HepG2 (cell line): ENCODE measurements at regions not wholly inside any gene's neighbourhood (a gene's known extent, or its start where the extent isn't known, plus 50 kb on each side); places are given as distances from the start of the nearest gene placed in this dataset.

Source experiments
- ATAC-seq: fragments of 200-7000 bp; cut with Tn5 transposase; 3 replicates; pipeline ENCODE4 v1.9.1; 2020; ENCODE audit warnings: mild to moderate bottlenecking, moderate library complexity
- BruUV-seq: library from RNA; stranded (reverse); fragments of 400-500 nt; replicated peaks from 2 replicates; lab custom pipeline; 2021; lab: Mats Ljungman, UMichigan
- CTCF ChIA-PET: fragments of 300-600 bp; formaldehyde crosslinking; extraction: SDS; loops from one replicate; lab custom pipeline; 2021; ENCODE audit warnings: low total read pairs, inconsistent platforms, low intra/inter-chr PET ratio; lab: Yijun Ruan, JAX
- POLR2A ChIA-PET: fragments of 350-600 bp; sonication (Branson Sonifier 250); formaldehyde crosslinking; loops from one replicate; lab custom pipeline; 2020; ENCODE audit warnings: antibody characterized with exemption, inconsistent platforms; lab: Yijun Ruan, JAX
- DNase-seq: peaks from one replicate; pipeline ENCODE4 v3.0.0-alpha.2; 2015; ENCODE audit warnings: low spot score
- FAIRE-seq: peaks from 3 replicates; lab custom pipeline; 2011; peaks lifted over from hg19 to GRCh38; lab: Jason Lieb, UNC
- H2AFZ ChIP-seq: one replicate; pipeline ENCODE4 v1.6.1; 2011; ENCODE audit warnings: low read length, inconsistent platforms
- H3K27ac ChIP-seq: fragments of 300-600 bp; 3 replicates; pipeline ENCODE4 v1.8.0; 2011; ENCODE audit warnings: mixed run types, mild to moderate bottlenecking, mixed read lengths, low read length, inconsistent platforms; ENCODE audit not compliant: insufficient read depth; ENCODE audit errors: extremely low read length
- H3K27me3 ChIP-seq, 2 experiments: fragments of 200-600 bp in 1 of 2; 2 replicates in 1 of 2; 3 replicates in 1 of 2; pipeline versions ENCODE4 v1.6.0 to v1.8.0; 2011; ENCODE audit warnings: low read length in 2 of 2, mild to moderate bottlenecking in 2 of 2, moderate library complexity in 2 of 2, inconsistent platforms in 1 of 2; ENCODE audit not compliant: insufficient read depth in 2 of 2, control insufficient read depth in 1 of 2
- H3K36me3 ChIP-seq, 2 experiments: fragments of 200-600 bp in 1 of 2; replicated peaks in 1 of 2; 2 replicates in 1 of 2; 3 replicates in 1 of 2; pipeline versions ENCODE4 v1.5.1 to v1.8.0; 2011; ENCODE audit warnings: low read length in 2 of 2, inconsistent platforms in 1 of 2; ENCODE audit not compliant: insufficient read depth in 2 of 2, control insufficient read depth in 1 of 2
- H3K4me1 ChIP-seq: 2 replicates; pipeline ENCODE4 v1.5.1; 2012; ENCODE audit warnings: low read length, inconsistent platforms; ENCODE audit not compliant: insufficient read depth
- H3K4me2 ChIP-seq: 2 replicates; pipeline ENCODE4 v1.6.0; 2011; ENCODE audit warnings: low read depth, low read length, inconsistent platforms
- H3K4me3 ChIP-seq, 3 experiments: fragments of 200-600 bp in 1 of 3; sonication (generic), shearing (Covaris generic) in 1 of 3; replicated peaks in 1 of 3; 2 replicates each; pipeline ENCODE4 v1.5.1; 2011 to 2016; ENCODE audit warnings: low read length in 3 of 3, inconsistent platforms in 2 of 3, low read depth in 2 of 3, mild to moderate bottlenecking in 2 of 3, control low read depth in 1 of 3, mixed read lengths in 1 of 3; ENCODE audit not compliant: insufficient read depth in 1 of 3
- H3K79me2 ChIP-seq: one replicate; pipeline ENCODE4 v1.6.1; 2011; ENCODE audit warnings: low read length, inconsistent platforms; ENCODE audit not compliant: insufficient read depth
- H3K9ac ChIP-seq: 2 replicates; pipeline ENCODE4 v1.6.0; 2011; ENCODE audit warnings: mild to moderate bottlenecking, low read depth, low read length, inconsistent platforms; ENCODE audit not compliant: insufficient read depth
- H3K9me3 ChIP-seq: 2 replicates; pipeline ENCODE4 v1.5.1; 2012; ENCODE audit warnings: mild to moderate bottlenecking, low read length
- H4K20me1 ChIP-seq: 2 replicates; pipeline ENCODE4 v1.6.0; 2011; ENCODE audit warnings: inconsistent platforms, mild to moderate bottlenecking, low read length, moderate library complexity; ENCODE audit not compliant: insufficient read depth
- ATF1 ChIP-seq: IDR thresholded peaks from 2 replicates; pipeline ENCODE4 v1.6.1; 2016; ENCODE audit warnings: mild to moderate bottlenecking, control low read depth
- EZH2 ChIP-seq: conservative IDR thresholded peaks from 2 replicates; pipeline ENCODE4 v1.6.1; 2012; ENCODE audit warnings: mild to moderate bottlenecking, low read depth, low read length, moderate library complexity
- GRHL1 ChIP-seq: sonication (generic); formaldehyde crosslinking; conservative IDR thresholded peaks from 2 replicates; pipeline ENCODE4 v1.8.0; 2022; ENCODE audit warnings: missing genetic modification reagents
- GTF3A ChIP-seq: sonication (generic); formaldehyde crosslinking; conservative IDR thresholded peaks from 2 replicates; pipeline ENCODE4 v1.4.0; 2020; ENCODE audit warnings: mild to moderate bottlenecking, missing genetic modification reagents
- HES4 ChIP-seq: sonication (generic); formaldehyde crosslinking; IDR thresholded peaks from 2 replicates; pipeline ENCODE4 v1.9.0; 2021; ENCODE audit warnings: mild to moderate bottlenecking, missing genetic modification reagents, borderline replicate concordance
- ISL2 ChIP-seq: sonication (generic); formaldehyde crosslinking; IDR thresholded peaks from 2 replicates; pipeline ENCODE4 v1.5.0; 2020; ENCODE audit warnings: missing genetic modification reagents
- KLF9 ChIP-seq: IDR thresholded peaks from 2 replicates; pipeline ENCODE4 v1.6.1; 2016; ENCODE audit warnings: low read depth
- MAZ ChIP-seq, 2 experiments: sonication (generic) in 1 of 2; formaldehyde crosslinking in 1 of 2; IDR thresholded peaks; 2 replicates each; pipeline versions ENCODE4 v1.5.0 to v1.6.1; 2012 to 2020; ENCODE audit warnings: low read depth in 2 of 2, mild to moderate bottlenecking in 2 of 2, borderline replicate concordance in 1 of 2, improper control_type of control experiment in 1 of 2, low read length in 1 of 2, missing genetic modification reagents in 1 of 2, moderate library complexity in 1 of 2
- PAWR ChIP-seq: sonication (generic); formaldehyde crosslinking; IDR thresholded peaks from 2 replicates; pipeline ENCODE4 v1.4.0; 2020; ENCODE audit warnings: missing genetic modification reagents, mild to moderate bottlenecking, borderline replicate concordance
- SIN3B ChIP-seq: fragments of 150-350 bp; IDR thresholded peaks from 2 replicates; pipeline ENCODE4 v1.6.1; 2014; ENCODE audit warnings: low read length
- SRSF4 ChIP-seq: fragments of 200-400 bp; formaldehyde crosslinking; IDR thresholded peaks from one replicate; pipeline ENCODE4 v1.6.1; 2018; ENCODE audit warnings: mild to moderate bottlenecking, low read depth, low read length, moderate library complexity; ENCODE audit not compliant: poor library complexity, severe bottlenecking
- TAF1 ChIP-seq: sonication (generic); formaldehyde crosslinking; IDR thresholded peaks from 2 replicates; pipeline ENCODE4 v1.4.0; 2020; ENCODE audit warnings: missing genetic modification reagents
- TEAD2 ChIP-seq: sonication (generic); formaldehyde crosslinking; IDR thresholded peaks from 2 replicates; pipeline ENCODE4 v1.9.0; 2021; ENCODE audit warnings: missing genetic modification reagents
- TRIM22 ChIP-seq: fragments of 450-650 bp; IDR thresholded peaks from 2 replicates; pipeline ENCODE4 v1.6.1; 2017
- ZMAT3 ChIP-seq: sonication (generic); formaldehyde crosslinking; conservative IDR thresholded peaks from 2 replicates; pipeline ENCODE4 v1.7.0; 2021; ENCODE audit warnings: missing genetic modification reagents
- ZNF12 ChIP-seq: sonication (generic); formaldehyde crosslinking; IDR thresholded peaks from 2 replicates; pipeline ENCODE4 v1.5.0; 2020; ENCODE audit warnings: missing genetic modification reagents
- ZNF24 ChIP-seq: fragments of 450-650 bp; IDR thresholded peaks from 2 replicates; pipeline ENCODE4 v1.6.1; 2017; ENCODE audit warnings: antibody characterized with exemption, mild to moderate bottlenecking
- WGBS: methylation state at CpG from one replicate; pipeline ENCODE4 v1.1.6; 2017; ENCODE audit warnings: low lambda C conversion rate; 5-methylcytosine and 5-hydroxymethylcytosine counted together
- in situ Hi-C: cut with HindIII; loops from 2 replicates; pipeline ENCODE4 v1.10.0; 2017; ENCODE audit warnings: low pct_unique_long_range_greater_than_20kb; ENCODE audit not compliant: extremely low pct_ligation_motif_present
- intact Hi-C: fragments of 100-400 bp; cut with micrococcal nuclease; formaldehyde crosslinking; loops from one replicate; pipeline ENCODE4 v1.10.0; 2022; ENCODE audit not compliant: unreplicated experiment

- TF ChIP-seq GTF3A (no peak), ATF1 (no peak), SRSF4 (no peak)
Observed at GRCh38 chr20:58154113-58154512, 74.3 kb downstream of the ANKRD60 start (continued).

GRCh38 chr20:58153121-58153520, 75.3 kb downstream of the ANKRD60 start:
- no peak overlapping the region for H3K4me2 ChIP-seq
- in situ Hi-C loops (no loop called here), intact Hi-C loops (no loop called here)
- ChIA-PET CTCF (no interaction called here), POLR2A (no interaction called here)
- peaks cover 7 to 77% of the 10 kb centered on the region in 2 experiments; a peak in 4 of 5 replicates for H3K27me3 ChIP-seq
- H3K9ac ChIP-seq = no peak overlapping the region
- no peaks in the 10 kb centered on the region for H4K20me1 ChIP-seq
- H3K4me1 ChIP-seq = no peaks in the 10 kb centered on the region
- BruUV-seq = no TSS peak
- no peak overlapping the region for H3K4me3 ChIP-seq
- TF ChIP-seq EZH2 (0 out of 2 replicates have a peak, but pooled peaks have one; percentile 42), ZMAT3 (CRISPR knock-in tag) (no peak)
- no peak overlapping the region for H2AFZ ChIP-seq
- ATAC-seq (no peak), FAIRE-seq (no peak), DNase-seq (no peak)
- no peaks in the 10 kb centered on the region for H3K79me2 ChIP-seq
- no peaks in the 10 kb centered on the region for H3K9me3 ChIP-seq
- no peaks in the 10 kb centered on the region for H3K36me3 ChIP-seq
- no peak overlapping the region for H3K27ac ChIP-seq
- WGBS = 9% methylated on average over 11 of the region's 11 CpGs

- no peak overlapping the region for H3K27ac ChIP-seq
- no peak overlapping the region for H3K9ac ChIP-seq
- CTCF ChIA-PET = no interaction called here
- ATAC-seq (no peak; the same call in 2 of the 3 replicates), DNase-seq (no peak), FAIRE-seq (no peak)
- H3K4me2 ChIP-seq = no peak overlapping the region
- POLR2A ChIA-PET = no interaction called here
- no peaks in the 10 kb centered on the region for H4K20me1 ChIP-seq
- H2AFZ ChIP-seq = no peak overlapping the region
- H3K36me3 ChIP-seq = no peaks in the 10 kb centered on the region
- no peaks in the 10 kb centered on the region for H3K9me3 ChIP-seq
- H3K4me3 ChIP-seq = no peak overlapping the region
- intact Hi-C loops (no loop called here), in situ Hi-C loops (no loop called here)
- no peaks in the 10 kb centered on the region for H3K4me1 ChIP-seq
- peaks cover 7 to 68% of the 10 kb centered on the region in 2 experiments; a peak in 4 of 5 replicates for H3K27me3 ChIP-seq
- no peaks in the 10 kb centered on the region for H3K79me2 ChIP-seq
- BruUV-seq = no TSS peak
- 29% methylated on average over 21 of the region's 31 CpGs for WGBS
- TF ChIP-seq GRHL1 = no peak
- TF ChIP-seq TAF1 = no peak
- no peak for TF ChIP-seq ISL2 (CRISPR knock-in tag)
- no peak for TF ChIP-seq TEAD2 (CRISPR knock-in tag)
- TF ChIP-seq ATF1 = no peak
- no peak for TF ChIP-seq HES4
- no peak for TF ChIP-seq ZNF24
- no peak for TF ChIP-seq ZNF12
- no peak for TF ChIP-seq EZH2
- TF ChIP-seq SIN3B = no peak
- no peak for TF ChIP-seq PAWR (CRISPR knock-in tag)
- no peak for TF ChIP-seq TRIM22
- TF ChIP-seq MAZ (IDR thresholded peaks at IDR 0.05; ENCODE audit: borderline replicate concordance, low read depth, low read length) = no peak
- TF ChIP-seq MAZ (CRISPR knock-in tag; IDR thresholded peaks at IDR 0.05; ENCODE audit: low read depth) = no peak
- no peak for TF ChIP-seq KLF9
Observed at GRCh38 chr20:58150772-58151171, 77.7 kb downstream of the ANKRD60 start.
